ENCODE measurements at regions not wholly inside any gene's neighbourhood (a gene's known extent, or its start where the extent isn't known, plus 50 kb on each side); places are given as distances from the start of the nearest gene placed in this dataset.

DNA sequence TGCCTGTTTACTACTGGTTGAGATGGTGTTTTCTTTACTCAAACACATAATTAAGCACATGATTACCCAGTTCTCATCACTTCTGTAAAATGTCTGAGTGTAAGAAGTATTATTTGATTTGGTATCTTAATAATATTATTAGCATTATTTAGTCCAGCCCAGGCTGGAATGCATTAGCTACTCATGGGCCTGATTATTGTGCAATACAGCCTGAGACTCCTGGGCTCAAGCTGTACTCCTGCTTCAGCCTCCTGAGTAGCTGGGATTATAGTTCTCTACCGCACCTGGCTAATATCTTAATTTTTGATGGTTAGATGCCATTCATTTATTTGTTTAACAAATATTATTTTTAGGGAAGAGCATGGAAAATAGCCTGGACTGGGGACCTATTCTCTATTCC, 197.6 kb upstream of the MC4R start:
- Mint-ChIP-seq H3K27ac (no peak overlapping the region), H3K27me3 (no peaks in the 10 kb centered on the region), H3K9me3 (peaks cover 1% of the 10 kb centered on the region), H3K4me1 (no peaks in the 10 kb centered on the region), H3K4me3 (no peak overlapping the region), H3K36me3 (no peaks in the 10 kb centered on the region)
- DNase-seq: no peak
- POLR2A ChIA-PET: no interaction called here
- ATAC-seq (ENCODE audit: low read depth): no peak

DNA sequence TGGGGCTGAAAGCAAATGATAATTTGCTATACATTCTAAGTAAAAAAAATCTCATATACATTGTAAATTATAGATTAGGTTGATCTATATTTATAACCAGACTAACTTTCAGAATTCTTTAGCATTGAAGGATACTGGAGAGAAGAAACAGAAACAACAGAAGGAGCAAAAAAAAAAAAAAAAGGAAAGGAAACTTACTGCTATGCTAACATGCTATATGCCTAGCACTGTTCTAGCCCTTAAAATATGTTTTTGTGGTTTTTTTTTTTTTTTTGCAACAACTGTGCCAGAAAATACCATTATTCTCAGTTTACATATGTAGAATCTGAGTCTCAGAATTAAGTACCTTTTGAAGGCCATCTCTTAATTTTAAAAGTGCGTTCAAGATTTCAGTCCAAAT, 204.9 kb upstream of the MC4R start:
- no peak overlapping the region for H3K4me3 Mint-ChIP-seq
- POLR2A ChIA-PET: no interaction called here
- H3K9me3 Mint-ChIP-seq: peaks cover 3% of the 10 kb centered on the region
- H3K36me3 Mint-ChIP-seq: no peaks in the 10 kb centered on the region
- DNase-seq (no peak), ATAC-seq (ENCODE audit: low read depth) (no peak)
- no peak overlapping the region for H3K27ac Mint-ChIP-seq
- H3K4me1 Mint-ChIP-seq: no peaks in the 10 kb centered on the region
- no peaks in the 10 kb centered on the region for H3K27me3 Mint-ChIP-seq

DNA sequence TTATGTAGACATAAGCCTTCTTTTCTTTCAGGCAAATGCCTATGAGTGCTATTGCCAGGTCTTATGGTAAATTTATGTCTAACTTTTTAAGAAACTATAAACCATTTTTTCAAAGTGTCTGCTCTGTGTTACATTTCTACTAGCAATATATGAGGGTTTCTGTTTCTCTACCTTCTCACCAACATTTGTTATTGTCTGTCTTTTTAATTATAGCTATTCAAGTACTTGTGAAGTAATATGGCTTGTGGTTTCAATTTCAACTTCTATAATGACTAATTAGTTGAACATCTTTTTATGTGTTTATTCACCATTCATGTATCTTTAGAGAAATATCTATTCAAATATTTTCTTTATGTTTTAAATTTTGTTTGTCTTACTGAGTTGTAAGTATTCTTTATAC, 213.1 kb upstream of the MC4R start:
- Mint-ChIP-seq H3K27me3 (no peaks in the 10 kb centered on the region), H3K4me1 (no peaks in the 10 kb centered on the region), H3K27ac (no peak overlapping the region), H3K9me3 (peaks cover 2% of the 10 kb centered on the region), H3K36me3 (no peaks in the 10 kb centered on the region), H3K4me3 (no peak overlapping the region)
- POLR2A ChIA-PET: no interaction called here
- DNase-seq (no peak), ATAC-seq (ENCODE audit: low read depth) (no peak)

DNA sequence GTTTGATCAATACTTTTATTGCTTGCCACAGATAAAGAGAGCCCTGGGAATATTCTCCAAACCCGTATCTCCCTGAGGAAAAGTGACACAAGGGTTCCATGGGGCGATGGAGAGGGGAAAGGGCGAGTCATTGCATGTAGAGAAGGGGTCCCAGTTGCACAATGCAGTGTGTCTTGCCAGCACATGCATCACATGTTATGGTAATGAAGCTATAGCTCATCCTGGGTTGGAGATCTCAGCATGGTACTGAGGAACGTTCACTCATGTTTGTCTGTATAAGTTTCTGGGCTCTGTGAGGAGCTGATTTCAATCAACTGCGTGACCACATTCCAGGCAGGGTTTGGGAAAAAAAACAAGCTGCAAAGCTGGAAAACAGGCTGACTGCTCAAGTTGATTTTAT, 220.7 kb upstream of the MC4R start:
- DNase-seq: no peak
- Mint-ChIP-seq H3K27me3 (no peaks in the 10 kb centered on the region), H3K36me3 (no peaks in the 10 kb centered on the region), H3K27ac (no peak overlapping the region), H3K4me1 (no peaks in the 10 kb centered on the region), H3K9me3 (no peaks in the 10 kb centered on the region), H3K4me3 (no peak overlapping the region)
- ATAC-seq (ENCODE audit: low read depth): no peak
- POLR2A ChIA-PET: no interaction called here

DNA sequence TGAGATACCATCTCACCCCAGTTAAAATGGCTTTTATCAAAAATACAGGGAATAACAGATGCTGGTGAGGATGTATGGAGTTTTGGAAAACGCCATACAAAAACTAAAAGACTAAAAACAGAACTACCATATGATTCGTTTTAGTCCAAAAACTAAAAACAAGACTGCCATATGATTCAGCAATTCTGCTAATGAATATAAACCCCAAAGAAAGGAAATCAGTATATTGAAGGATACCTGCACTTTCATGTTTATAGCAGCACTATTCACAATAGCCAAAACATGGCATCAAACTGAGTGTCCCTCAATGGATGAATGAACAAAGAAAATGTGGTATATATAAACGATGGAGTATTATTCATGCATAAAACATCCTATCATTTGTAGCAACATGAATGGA, 224.4 kb upstream of the MC4R start:
- H3K4me3 Mint-ChIP-seq: no peak overlapping the region
- ATAC-seq (ENCODE audit: low read depth) (no peak), DNase-seq (no peak)
- H3K4me1 Mint-ChIP-seq: no peaks in the 10 kb centered on the region
- H3K36me3 Mint-ChIP-seq: no peaks in the 10 kb centered on the region
- no peak overlapping the region for H3K27ac Mint-ChIP-seq
- H3K9me3 Mint-ChIP-seq: no peaks in the 10 kb centered on the region
- H3K27me3 Mint-ChIP-seq: no peaks in the 10 kb centered on the region
- POLR2A ChIA-PET: no interaction called here

DNA sequence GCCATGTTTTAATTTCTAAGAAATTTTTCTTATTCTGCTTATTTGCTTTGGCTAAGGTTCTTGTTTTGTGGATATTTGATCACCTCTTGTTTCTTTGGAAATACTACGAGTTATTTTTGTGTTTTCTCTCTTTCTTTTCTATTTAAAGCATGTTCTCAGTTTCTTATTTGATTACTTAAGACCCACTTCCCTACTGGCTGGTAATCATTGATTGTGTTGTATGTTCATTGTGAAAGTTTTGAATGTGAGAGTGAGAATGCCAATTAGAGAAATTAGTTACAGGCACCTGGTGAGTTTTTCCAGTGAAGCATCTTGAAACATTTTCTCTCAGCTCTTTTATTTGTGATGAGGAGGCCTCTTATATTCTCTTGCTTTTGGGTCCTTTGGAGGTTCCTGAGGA, 226.7 kb upstream of the MC4R start:
- ATAC-seq (ENCODE audit: low read depth): no peak
- Mint-ChIP-seq H3K36me3 (no peaks in the 10 kb centered on the region), H3K9me3 (no peaks in the 10 kb centered on the region), H3K27me3 (no peaks in the 10 kb centered on the region), H3K4me3 (no peak overlapping the region), H3K4me1 (no peaks in the 10 kb centered on the region), H3K27ac (no peak overlapping the region)
- POLR2A ChIA-PET: no interaction called here
- DNase-seq: no peak

DNA sequence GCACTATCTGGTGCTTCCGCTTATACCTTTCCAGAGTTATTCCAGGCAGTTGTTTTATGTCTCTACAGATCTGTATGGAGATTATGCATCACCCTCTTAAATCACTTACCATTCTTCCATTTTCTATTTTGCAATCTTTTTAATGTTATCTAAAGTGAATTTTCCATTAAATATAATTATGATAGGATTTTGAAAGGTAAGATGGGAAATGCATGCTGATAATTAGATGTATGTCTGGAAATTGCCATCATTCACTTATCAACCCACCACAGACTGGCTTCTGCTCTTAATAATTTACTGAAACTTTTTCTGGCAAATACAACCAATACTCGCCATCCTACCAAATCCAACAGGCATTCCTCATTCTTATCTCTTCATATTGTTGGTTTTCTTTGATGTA, 227.4 kb upstream of the MC4R start:
- H3K27me3 Mint-ChIP-seq: no peaks in the 10 kb centered on the region
- H3K36me3 Mint-ChIP-seq: no peaks in the 10 kb centered on the region
- no peak overlapping the region for H3K4me3 Mint-ChIP-seq
- no peaks in the 10 kb centered on the region for H3K9me3 Mint-ChIP-seq
- no peaks in the 10 kb centered on the region for H3K4me1 Mint-ChIP-seq
- DNase-seq (no peak), ATAC-seq (ENCODE audit: low read depth) (no peak)
- POLR2A ChIA-PET: no interaction called here
- no peak overlapping the region for H3K27ac Mint-ChIP-seq

DNA sequence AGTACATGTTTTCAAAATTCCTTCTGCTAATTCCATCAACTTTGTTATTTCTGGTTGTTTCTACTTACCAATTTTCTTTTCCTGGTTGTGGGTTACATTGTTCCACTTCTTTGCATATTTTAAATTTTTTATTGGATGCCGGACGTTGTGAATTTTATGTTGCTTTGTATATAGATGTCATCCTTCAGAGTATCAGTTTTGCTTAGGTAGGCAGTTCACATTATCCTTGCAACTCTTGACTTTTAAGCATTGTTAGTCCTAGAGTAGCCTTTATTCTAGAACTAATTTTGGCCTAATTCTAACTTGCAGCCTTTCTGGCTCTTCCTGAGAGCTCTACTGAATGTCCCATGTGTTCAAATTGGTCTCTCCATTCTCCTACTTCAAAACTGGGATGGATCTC, 228.7 kb upstream of the MC4R start:
- Mint-ChIP-seq H3K4me3 (no peak overlapping the region), H3K36me3 (no peaks in the 10 kb centered on the region), H3K27me3 (no peaks in the 10 kb centered on the region), H3K27ac (no peak overlapping the region), H3K4me1 (no peaks in the 10 kb centered on the region), H3K9me3 (no peaks in the 10 kb centered on the region)
- ATAC-seq (ENCODE audit: low read depth): no peak
- no peak for DNase-seq
- POLR2A ChIA-PET: no interaction called here

DNA sequence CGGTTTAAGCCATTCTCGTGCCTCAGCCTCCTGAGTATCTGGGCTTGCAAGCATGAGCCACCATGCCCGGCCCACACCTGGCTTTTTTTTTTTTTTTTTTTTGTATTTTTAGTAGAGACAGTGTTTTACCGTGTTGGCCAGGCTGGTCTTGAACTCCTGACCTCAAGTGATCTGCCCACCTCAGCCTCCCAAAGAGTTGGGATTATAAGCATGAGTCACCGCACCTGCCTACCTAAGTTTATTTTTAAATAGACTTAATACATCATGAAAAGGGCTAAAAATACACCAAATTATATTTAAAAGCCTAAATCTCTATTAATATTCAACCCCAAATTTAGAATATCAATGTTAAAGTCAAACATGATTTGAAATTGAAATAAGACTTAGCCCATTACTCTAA, 250.8 kb upstream of the MC4R start:
- no peaks in the 10 kb centered on the region for H3K36me3 Mint-ChIP-seq
- ATAC-seq (ENCODE audit: low read depth): no peak
- POLR2A ChIA-PET: no interaction called here
- no peak for DNase-seq
- no peak overlapping the region for H3K27ac Mint-ChIP-seq
- no peak overlapping the region for H3K4me3 Mint-ChIP-seq
- H3K4me1 Mint-ChIP-seq: no peaks in the 10 kb centered on the region
- peaks cover 1% of the 10 kb centered on the region for H3K9me3 Mint-ChIP-seq
- H3K27me3 Mint-ChIP-seq: no peaks in the 10 kb centered on the region

DNA sequence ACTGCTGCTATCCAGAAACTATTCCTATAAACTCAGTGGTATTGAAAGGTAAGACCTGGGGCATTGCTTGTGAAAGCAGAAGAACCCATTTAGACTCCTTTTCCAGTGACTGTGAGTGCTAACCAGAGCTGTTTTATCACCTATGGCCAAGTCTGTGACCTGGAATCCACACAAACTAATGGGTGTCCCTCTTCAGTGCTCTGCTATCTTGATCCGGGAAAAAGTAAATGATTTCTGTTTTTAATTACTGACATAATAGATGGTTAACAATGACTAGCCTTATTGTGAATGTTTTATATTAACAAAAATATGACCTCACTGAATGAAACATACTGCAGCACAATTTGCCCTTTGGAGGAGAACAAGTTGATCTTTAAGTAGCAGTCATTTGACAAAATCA, 251.6 kb upstream of the MC4R start:
- H3K36me3 Mint-ChIP-seq: no peaks in the 10 kb centered on the region
- POLR2A ChIA-PET: no interaction called here
- no peaks in the 10 kb centered on the region for H3K27me3 Mint-ChIP-seq
- no peak overlapping the region for H3K4me3 Mint-ChIP-seq
- ATAC-seq (ENCODE audit: low read depth) (no peak), DNase-seq (no peak)
- H3K27ac Mint-ChIP-seq: no peak overlapping the region
- H3K4me1 Mint-ChIP-seq: no peaks in the 10 kb centered on the region
- H3K9me3 Mint-ChIP-seq: peaks cover 1% of the 10 kb centered on the region

DNA sequence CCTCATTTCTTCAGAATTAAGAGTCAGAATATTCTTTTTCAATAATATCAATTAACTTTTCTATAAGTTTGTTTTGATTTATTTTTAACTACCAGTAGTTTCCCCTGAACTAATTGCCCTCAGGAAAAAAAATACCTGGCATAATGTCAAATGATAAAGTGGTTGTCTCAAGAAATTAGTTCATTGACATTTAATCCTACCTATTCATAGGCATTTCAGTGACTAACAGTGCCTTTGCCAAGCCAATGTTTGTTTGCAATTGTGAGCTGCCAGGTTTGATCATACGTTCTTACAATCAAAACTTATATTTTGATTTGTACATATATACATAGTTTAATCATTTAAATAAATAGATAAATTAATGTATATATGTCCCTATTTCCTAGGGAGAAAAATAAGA, 267.3 kb upstream of the MC4R start:
- Mint-ChIP-seq H3K4me1 (no peaks in the 10 kb centered on the region), H3K27me3 (no peaks in the 10 kb centered on the region), H3K4me3 (no peak overlapping the region), H3K27ac (no peak overlapping the region), H3K36me3 (no peaks in the 10 kb centered on the region), H3K9me3 (peaks cover 2% of the 10 kb centered on the region)
- POLR2A ChIA-PET: no interaction called here
- ATAC-seq (ENCODE audit: low read depth) (no peak), DNase-seq (no peak)

DNA sequence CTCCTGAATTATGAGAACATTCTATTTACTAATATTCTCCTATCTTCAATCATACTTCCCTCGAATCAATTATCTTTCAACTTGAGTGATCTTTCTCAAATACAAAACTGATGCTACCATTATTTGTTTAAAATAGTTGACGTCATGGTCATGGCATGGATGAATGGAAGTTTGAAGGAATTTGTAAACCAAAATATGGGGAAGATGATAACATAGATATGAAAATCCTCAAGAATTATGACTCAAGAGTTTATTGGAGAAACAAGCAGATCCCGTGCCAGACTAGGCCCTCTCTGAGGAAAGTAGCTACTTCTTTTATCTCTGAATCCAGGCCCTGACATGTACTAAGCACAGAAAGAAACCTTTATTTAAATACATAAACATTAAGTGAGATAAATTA, 270.4 kb upstream of the MC4R start:
- ATAC-seq (ENCODE audit: low read depth): no peak
- Mint-ChIP-seq H3K9me3 (no peaks in the 10 kb centered on the region), H3K27me3 (no peaks in the 10 kb centered on the region), H3K36me3 (no peaks in the 10 kb centered on the region), H3K4me1 (no peaks in the 10 kb centered on the region), H3K4me3 (no peak overlapping the region), H3K27ac (no peak overlapping the region)
- POLR2A ChIA-PET: no interaction called here
- no peak for DNase-seq

DNA sequence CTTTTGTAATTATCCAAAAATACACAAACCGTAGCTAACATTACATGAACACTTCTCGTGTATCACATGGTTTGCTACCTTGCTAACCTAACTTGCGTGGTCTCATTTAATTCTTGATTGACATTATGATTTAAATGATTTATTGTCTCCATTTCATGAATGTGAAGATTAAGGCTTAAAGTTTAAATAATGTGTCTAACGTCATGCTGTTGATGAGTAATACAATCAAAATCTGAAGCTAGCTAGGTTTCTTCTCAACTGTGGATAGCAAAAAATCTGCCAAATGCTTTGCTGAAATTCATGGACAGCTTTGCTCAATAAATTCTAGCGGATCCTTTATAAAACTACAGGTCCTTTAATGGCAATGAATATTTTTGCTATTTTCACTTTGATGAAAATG, 274.1 kb upstream of the MC4R start:
- no peak overlapping the region for H3K4me3 Mint-ChIP-seq
- no peaks in the 10 kb centered on the region for H3K36me3 Mint-ChIP-seq
- DNase-seq (no peak), ATAC-seq (ENCODE audit: low read depth) (no peak)
- H3K9me3 Mint-ChIP-seq: no peaks in the 10 kb centered on the region
- no peaks in the 10 kb centered on the region for H3K27me3 Mint-ChIP-seq
- H3K4me1 Mint-ChIP-seq: no peaks in the 10 kb centered on the region
- POLR2A ChIA-PET: no interaction called here
- H3K27ac Mint-ChIP-seq: no peak overlapping the region

DNA sequence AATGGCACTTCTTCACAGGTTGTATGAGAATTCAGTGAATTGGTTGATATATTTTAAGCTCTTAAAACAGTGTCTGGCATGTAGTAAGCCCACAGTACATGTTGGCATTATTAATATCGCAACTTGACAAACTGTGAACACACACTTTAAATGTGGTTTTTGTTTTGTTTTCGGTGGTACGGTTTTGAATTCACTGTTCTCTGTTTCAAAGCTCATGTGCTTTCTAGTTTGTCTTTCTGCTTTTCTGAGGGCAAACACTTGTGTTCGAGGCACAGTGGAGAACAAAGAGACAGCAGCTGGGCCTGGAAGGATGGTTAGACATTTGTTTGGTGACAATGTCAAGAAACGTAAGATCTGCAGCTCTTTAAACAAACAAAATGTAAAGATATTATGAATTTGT, 276.5 kb upstream of the MC4R start:
- no peak overlapping the region for H3K4me3 Mint-ChIP-seq
- ATAC-seq (ENCODE audit: low read depth): no peak
- H3K27me3 Mint-ChIP-seq: no peaks in the 10 kb centered on the region
- POLR2A ChIA-PET: no interaction called here
- no peaks in the 10 kb centered on the region for H3K4me1 Mint-ChIP-seq
- H3K36me3 Mint-ChIP-seq: no peaks in the 10 kb centered on the region
- no peak for DNase-seq
- H3K27ac Mint-ChIP-seq: no peak overlapping the region
- no peaks in the 10 kb centered on the region for H3K9me3 Mint-ChIP-seq

DNA sequence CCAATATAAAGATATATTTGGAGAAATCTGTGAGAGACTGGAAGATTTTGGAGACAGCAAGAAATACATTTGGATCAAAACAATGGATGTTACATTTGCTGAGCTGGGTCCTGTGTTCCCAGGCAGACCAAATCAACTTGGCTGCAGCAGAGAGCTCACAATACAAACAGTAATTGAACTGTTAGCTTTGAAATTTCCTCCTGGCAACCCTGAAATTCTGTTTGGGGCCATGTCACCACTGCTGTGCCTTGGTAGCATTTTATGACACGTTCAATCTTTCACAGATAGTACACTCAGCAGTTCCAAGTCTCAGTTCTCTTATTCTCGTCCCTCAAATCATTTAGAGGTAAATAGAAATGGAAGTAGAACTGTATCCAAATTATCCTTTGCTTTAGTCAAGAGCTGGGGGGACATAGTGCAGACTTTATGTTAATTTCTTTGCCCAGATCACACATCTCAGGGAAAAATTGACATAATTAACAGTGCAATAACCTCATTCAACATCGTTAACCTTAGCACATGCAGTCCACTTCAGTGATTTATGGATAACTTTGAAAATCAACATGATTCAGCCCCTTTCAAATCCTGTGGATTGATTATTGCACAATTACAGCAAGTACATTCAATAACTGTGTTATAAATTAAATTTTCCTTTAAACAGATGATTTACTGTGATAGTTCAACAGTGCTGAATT, 277.4 kb upstream of the MC4R start:
- H3K4me1 Mint-ChIP-seq: no peaks in the 10 kb centered on the region
- no peak for ATAC-seq (ENCODE audit: low read depth)
- no peak overlapping the region for H3K4me3 Mint-ChIP-seq
- no peak overlapping the region for H3K27ac Mint-ChIP-seq
- H3K36me3 Mint-ChIP-seq: no peaks in the 10 kb centered on the region
- DNase-seq: no peak
- POLR2A ChIA-PET: no interaction called here
- no peaks in the 10 kb centered on the region for H3K27me3 Mint-ChIP-seq
- H3K9me3 Mint-ChIP-seq: no peaks in the 10 kb centered on the region
